ENCODE measurements at regions not wholly inside any gene's neighbourhood (a gene's known extent, or its start where the extent isn't known, plus 50 kb on each side); places are given as distances from the start of the nearest gene placed in this dataset.
A peak's percentile ranks its signal among the peaks of the same experiment; 100 is the strongest.

GRCh38 chr11:88448131-88448670 is 110.7 kb upstream of the CTSC start:
- DNase-seq (ENCODE audit: low spot score): no peak

GRCh38 chr11:88447281-88447680 is 109.7 kb upstream of the CTSC start:
- DNase-seq (ENCODE audit: low spot score): no peak

- DNase-seq (ENCODE audit: low spot score): no peak
Measured at GRCh38 chr11:88439356-88439755, 101.8 kb upstream of the CTSC start.

- DNase-seq (ENCODE audit: low spot score): no peak
Measured at GRCh38 chr11:88438721-88439120, 101.2 kb upstream of the CTSC start.

GRCh38 chr11:88435415-88435814 is 97.9 kb upstream of the CTSC start:
- no peak for DNase-seq (ENCODE audit: low spot score)

GRCh38 chr11:88434333-88434976 is 96.9 kb upstream of the CTSC start:
- no peak for DNase-seq (ENCODE audit: low spot score)

GRCh38 chr11:88433536-88434230 is 96.1 kb upstream of the CTSC start:
- no peak for DNase-seq (ENCODE audit: low spot score)

- no peak for DNase-seq (ENCODE audit: low spot score)
Measured at GRCh38 chr11:88431675-88432341, 94.3 kb upstream of the CTSC start.

GRCh38 chr11:88428959-88429358 is 91.4 kb upstream of the CTSC start:
- DNase-seq (ENCODE audit: low spot score): no peak

GRCh38 chr11:88427719-88428118 is 90.2 kb upstream of the CTSC start:
- DNase-seq (ENCODE audit: low spot score): no peak

- no peak for DNase-seq (ENCODE audit: low spot score)
Measured at GRCh38 chr11:88424881-88425280, 87.3 kb upstream of the CTSC start.

- no peak for DNase-seq (ENCODE audit: low spot score)
Measured at GRCh38 chr11:88421530-88421929, 84.0 kb upstream of the CTSC start.

GRCh38 chr11:88420165-88420791 is 82.7 kb upstream of the CTSC start:
- peak; percentile 80 for DNase-seq (ENCODE audit: low spot score)

GRCh38 chr11:88418508-88418907 is 81.0 kb upstream of the CTSC start:
- no peak for DNase-seq (ENCODE audit: low spot score)

GRCh38 chr11:88415495-88415894 is 78.0 kb upstream of the CTSC start:
- no peak for DNase-seq (ENCODE audit: low spot score)

GRCh38 chr11:88414981-88415413 is 77.5 kb upstream of the CTSC start:
- no peak for DNase-seq (ENCODE audit: low spot score)

GRCh38 chr11:88414385-88414861 is 76.9 kb upstream of the CTSC start:
- no peak for DNase-seq (ENCODE audit: low spot score)

- peak; percentile 57 for DNase-seq (ENCODE audit: low spot score)
Measured at GRCh38 chr11:88411265-88411664, 73.7 kb upstream of the CTSC start.

- DNase-seq (ENCODE audit: low spot score): no peak
Measured at GRCh38 chr11:88410656-88411055, 73.1 kb upstream of the CTSC start.

- DNase-seq (ENCODE audit: low spot score): no peak
Measured at GRCh38 chr11:88410056-88410455, 72.5 kb upstream of the CTSC start.

GRCh38 chr11:88406876-88407275 is 69.3 kb upstream of the CTSC start:
- DNase-seq (ENCODE audit: low spot score): no peak

GRCh38 chr11:88405853-88406252 is 68.3 kb upstream of the CTSC start:
- no peak for DNase-seq (ENCODE audit: low spot score)
